ENCODE measurements at regions not wholly inside any gene's neighbourhood (a gene's known extent, or its start where the extent isn't known, plus 50 kb on each side); places are given as distances from the start of the nearest gene placed in this dataset.

- no peaks in the 10 kb centered on the region for H3K79me2 ChIP-seq (ENCODE audit: control insufficient read depth in 1 of 2, insufficient read depth in 2 of 2, low read length in 2 of 2)
- peaks cover 0 to 8% (median 4%) of the 10 kb centered on the region in 4 experiments; a peak in 4 of 7 replicates for H3K4me1 ChIP-seq (replicated peaks in 1 of 4; ENCODE audit: control insufficient read depth in 3 of 4, insufficient read depth in 4 of 4, low read length in 3 of 4)
- no peak overlapping the region for H4K5ac ChIP-seq (ENCODE audit: insufficient read length, low read depth, low read length)
- ChIA-PET CTCF (ENCODE audit: partially characterized antibody) (no interaction called here), POLR2A (ENCODE audit: partially characterized antibody) (interaction anchor here (1.0 kb wide), 1 partner anchor 19 kb away, joined by 4 read pairs; no protein-coding TSS in a partner anchor)
- no peak overlapping the region for H3K23ac ChIP-seq (ENCODE audit: insufficient read length)
- H3K4me2 ChIP-seq (ENCODE audit: insufficient read depth in 1 of 2, low read depth in 2 of 2, low read length in 2 of 2): peak overlapping the region in 1 of 2 experiments; percentile 33; a peak in 2 of 4 replicates
- no peaks in the 10 kb centered on the region for H3K27me3 ChIP-seq (replicated peaks in 1 of 4; ENCODE audit: control insufficient read depth in 3 of 4, extremely low read depth in 1 of 4, insufficient read depth in 3 of 4, low read length in 3 of 4)
- no peaks in the 10 kb centered on the region for H3K79me1 ChIP-seq (ENCODE audit: low read depth, low read length)
- peak overlapping the region; percentile 88 for H4K91ac ChIP-seq (replicated peaks; ENCODE audit: insufficient read length, low read length)
- H3K27ac ChIP-seq (ENCODE audit: low read depth, low read length): no peak overlapping the region
- H4K8ac ChIP-seq (ENCODE audit: extremely low read depth, insufficient read depth, low read length): no peak overlapping the region
- H2BK20ac ChIP-seq (ENCODE audit: low read length): peak overlapping the region; percentile 83; the same call in 1 of the 2 replicates
- no peak for DNase-seq (ENCODE audit: low read depth in 1 of 2, low spot score in 2 of 2)
- H3K36me3 ChIP-seq (ENCODE audit: control insufficient read depth in 2 of 4, insufficient read depth in 4 of 4, low read length in 3 of 4): no peaks in the 10 kb centered on the region
- H2BK5ac ChIP-seq (ENCODE audit: low read depth, low read length): peak overlapping the region; percentile 98; the same call in 1 of the 2 replicates
- no peak overlapping the region for H2BK15ac ChIP-seq (ENCODE audit: low read length)
- no peaks in the 10 kb centered on the region for H3K23me2 ChIP-seq (ENCODE audit: low read depth, low read length)
- H2BK12ac ChIP-seq (ENCODE audit: low read depth, low read length): 0 out of 2 replicates have a peak overlapping the region, but pooled peaks have one; percentile 22
- H3K9ac ChIP-seq (replicated peaks in 1 of 4; ENCODE audit: extremely low read depth in 1 of 4, low read depth in 3 of 4, low read length in 3 of 4): no peak overlapping the region
- H4K20me1 ChIP-seq (replicated peaks in 1 of 2; ENCODE audit: control insufficient read depth in 1 of 2, insufficient read depth in 2 of 2, low read length in 2 of 2): no peaks in the 10 kb centered on the region
- H3K4me3 ChIP-seq (ENCODE audit: extremely low read depth in 1 of 4, insufficient read depth in 2 of 4, low read depth in 3 of 4, low read length in 4 of 4): no peak overlapping the region
- peak overlapping the region; percentile 32 for H3K4ac ChIP-seq (replicated peaks; ENCODE audit: insufficient read length, low read depth, low read length)
- H2BK120ac ChIP-seq (replicated peaks; ENCODE audit: low read depth, low read length): peak overlapping the region; percentile 89
- no peak overlapping the region for H2AK5ac ChIP-seq (ENCODE audit: low read depth, low read length)
- 92% methylated on average over 3 of the region's 3 CpGs; no CpG with 5 or more reads in 1 of the 2 experiments for WGBS, 2 experiments (ENCODE audit: extremely low coverage in 1 of 2, insufficient coverage in 1 of 2, insufficient read length in 1 of 2, insufficient replicate concordance in 2 of 2, low coverage in 1 of 2, low lambda C conversion rate in 2 of 2, missing lambda C conversion rate in 1 of 2)
- TF ChIP-seq CEBPB (IDR thresholded peaks at IDR 0.05; ENCODE audit: low read depth, low read length) (no peak), KDM4A (IDR thresholded peaks at IDR 0.05; ENCODE audit: low read depth, low read length, severe bottlenecking) (no peak), EP300 (IDR thresholded peaks at IDR 0.05; ENCODE audit: borderline replicate concordance in 1 of 2, low read depth in 2 of 2, low read length in 2 of 2) (no peak), GABPA (IDR thresholded peaks at IDR 0.05; ENCODE audit: borderline replicate concordance, insufficient read depth, low read length) (no peak), ZNF274 (IDR thresholded peaks at IDR 0.05; ENCODE audit: borderline replicate concordance, extremely low read depth, low read length) (no peak), FOSL1 (IDR thresholded peaks at IDR 0.05; ENCODE audit: insufficient read depth, low read depth, low read length) (no peak), RNF2 (IDR thresholded peaks at IDR 0.05; ENCODE audit: borderline replicate concordance, low read depth, low read length, missing control alignments, poor library complexity, severe bottlenecking) (no peak), YY1 (IDR thresholded peaks at IDR 0.05; ENCODE audit: low read depth, low read length) (no peak)
- no peak overlapping the region for H3K56ac ChIP-seq (replicated peaks; ENCODE audit: insufficient read length, low read depth, low read length)
- H3K14ac ChIP-seq (ENCODE audit: insufficient read length): no peak overlapping the region
- no peak for FAIRE-seq
- no peak overlapping the region for H2AFZ ChIP-seq (ENCODE audit: low read length)
- peaks cover 0 to under 1% of the 10 kb centered on the region in 2 experiments; a peak in 1 of 4 replicates for H3K9me3 ChIP-seq (ENCODE audit: insufficient read depth in 2 of 2, low read depth in 1 of 2, low read length in 1 of 2)
- no peak overlapping the region for H3K18ac ChIP-seq (ENCODE audit: extremely low read depth, low read length)
Measured at GRCh38 chr2:103402336-103402735, 640.5 kb downstream of the TMEM182 start.
